Muscle of back (tissue), 3 donors: ENCODE measurements at regions not wholly inside any gene's neighbourhood (a gene's known extent, or its start where the extent isn't known, plus 50 kb on each side); places are given as distances from the start of the nearest gene placed in this dataset.
A peak's percentile ranks its signal among the peaks of the same experiment; 100 is the strongest.
"Not testable (repeated sequence)": the region's sequence is repeated elsewhere in the genome, so short reads cannot be mapped to it uniquely, and the experiment has no call there.

ENCODE experiments used
- DNase-seq, 3 donors: peaks; one replicate each; pipeline versions ENCODE4 v3.0.0 to v3.0.0-alpha.2; 2013

DNA sequence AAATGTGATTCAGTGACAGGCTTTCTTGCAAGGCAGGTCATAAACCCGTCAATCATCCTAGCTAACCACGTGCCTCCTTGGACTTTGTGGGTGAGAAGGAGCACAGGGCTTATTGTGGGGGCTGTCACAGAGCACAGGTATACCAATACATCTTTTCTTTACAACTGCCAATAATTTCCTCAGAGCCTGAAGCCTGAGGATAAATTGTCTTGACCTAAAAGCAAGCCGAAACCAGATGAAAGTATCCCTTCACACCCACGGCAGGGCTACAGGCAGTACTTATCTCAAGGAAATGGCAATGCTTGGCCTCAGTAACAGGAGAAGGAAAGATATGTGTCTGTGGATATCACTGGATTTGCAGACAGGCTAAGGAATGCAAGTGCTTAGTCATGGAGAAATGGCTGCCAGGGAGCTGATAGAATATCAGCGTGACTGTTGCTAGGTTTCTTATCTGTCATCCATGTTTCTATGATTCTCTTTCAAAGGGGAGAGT lies 90.3 kb upstream of the ZNF366 start:
- DNase-seq, result peak in 2 of 3 donors; percentile 58 to 83

DNA sequence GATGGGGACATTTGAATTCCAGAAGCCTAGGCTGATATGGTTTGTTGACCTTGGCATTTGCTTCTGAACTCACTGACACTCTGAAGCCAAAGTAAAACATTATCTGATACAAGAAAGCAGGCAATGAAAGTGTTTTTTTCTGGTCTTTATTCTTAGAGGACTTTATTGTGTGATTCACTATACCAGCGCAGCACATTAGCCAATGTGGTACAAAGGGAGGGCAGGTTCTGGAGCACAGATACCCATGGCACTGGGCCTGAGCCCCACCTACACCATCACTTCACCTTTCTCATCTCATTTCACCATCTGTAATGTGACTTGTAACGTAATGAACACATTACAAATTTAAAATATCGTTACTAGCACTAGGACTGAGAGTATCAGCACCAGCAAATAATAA lies 89.7 kb upstream of the ZNF366 start:
- DNase-seq, result no peak

DNA sequence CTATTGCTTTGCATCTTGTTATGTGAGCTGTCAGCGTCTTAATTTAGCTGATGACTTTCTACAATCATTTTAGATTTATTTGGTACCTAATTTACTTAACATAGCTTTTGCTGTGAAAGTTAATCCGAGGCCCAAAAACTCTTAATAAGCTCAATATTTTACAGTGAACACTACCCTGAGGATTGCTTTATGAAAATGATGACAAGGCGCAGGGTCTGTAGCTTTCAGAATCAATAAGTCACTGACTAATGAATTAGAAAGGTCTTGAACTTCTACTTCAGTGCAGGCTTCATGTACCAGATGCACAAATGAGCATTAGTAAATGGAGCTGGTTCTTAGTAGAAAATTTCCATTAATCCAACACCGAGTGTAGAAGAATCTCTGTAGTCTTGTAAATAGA lies 81.4 kb upstream of the ZNF366 start:
- no peak for DNase-seq

DNA sequence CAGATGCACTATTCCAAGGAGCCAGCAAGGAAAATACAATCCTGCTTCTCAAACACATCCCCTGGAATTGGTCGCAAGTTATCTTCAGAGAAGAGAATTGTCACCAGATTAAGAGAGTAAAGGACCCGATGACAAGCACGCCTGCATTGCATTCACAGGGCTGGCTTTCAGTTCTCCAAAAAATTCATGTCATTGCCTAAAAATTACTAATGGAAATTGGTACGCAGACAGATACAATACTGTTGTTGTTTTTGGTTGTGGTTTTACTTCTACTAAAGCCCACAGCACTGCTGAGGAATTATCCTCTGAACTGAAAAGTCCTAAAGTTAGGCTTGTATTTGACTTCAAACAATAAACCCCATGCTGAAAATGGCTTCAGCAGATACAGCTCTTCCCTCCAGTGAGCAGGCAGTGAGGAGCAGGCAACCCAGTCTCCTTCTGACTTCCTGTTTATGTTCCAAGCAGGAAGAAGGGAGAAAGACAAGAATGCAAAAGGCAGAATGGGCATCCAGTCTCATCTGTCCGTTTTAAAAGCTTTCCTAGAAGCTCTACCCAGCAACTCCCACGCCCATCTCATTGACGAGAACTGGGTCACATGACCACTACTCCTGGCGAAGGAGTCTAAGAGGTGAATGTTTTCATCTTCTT lies 80.6 kb upstream of the ZNF366 start:
- no peak for DNase-seq

DNA sequence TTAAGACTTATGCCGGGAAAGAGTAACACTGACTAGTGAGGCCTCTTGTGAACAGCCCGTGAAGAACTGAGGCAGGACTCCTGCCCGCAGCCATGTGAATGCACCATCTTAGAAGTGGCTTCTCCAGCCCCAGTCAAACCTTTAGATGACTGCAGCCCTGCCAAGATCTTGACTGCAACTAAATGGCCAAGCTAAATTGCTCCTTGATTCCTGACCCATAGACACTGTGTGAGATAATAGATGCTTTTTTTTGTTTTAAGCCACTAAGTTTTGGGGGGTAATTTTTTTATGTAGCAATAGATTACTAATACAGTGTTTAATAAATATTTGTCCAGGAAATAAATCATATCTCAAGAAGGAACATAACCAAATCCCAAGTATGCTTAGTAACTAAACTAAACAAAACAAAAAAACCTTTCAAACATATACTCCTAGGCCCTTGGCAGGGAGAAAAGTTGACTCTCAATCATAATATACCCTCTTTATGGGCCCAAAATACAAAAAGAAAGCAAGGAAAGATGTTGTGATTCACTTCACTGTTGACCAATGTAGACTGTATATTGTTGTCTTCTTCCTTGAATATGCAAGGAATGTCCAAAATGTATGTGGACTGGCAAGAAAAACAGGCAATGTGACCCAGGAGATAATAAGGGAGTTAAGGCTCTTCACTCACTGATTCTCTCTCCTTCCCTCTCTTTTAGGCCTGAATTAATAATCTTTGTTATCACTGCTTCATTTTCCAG lies 79.7 kb upstream of the ZNF366 start:
- no peak for DNase-seq

DNA sequence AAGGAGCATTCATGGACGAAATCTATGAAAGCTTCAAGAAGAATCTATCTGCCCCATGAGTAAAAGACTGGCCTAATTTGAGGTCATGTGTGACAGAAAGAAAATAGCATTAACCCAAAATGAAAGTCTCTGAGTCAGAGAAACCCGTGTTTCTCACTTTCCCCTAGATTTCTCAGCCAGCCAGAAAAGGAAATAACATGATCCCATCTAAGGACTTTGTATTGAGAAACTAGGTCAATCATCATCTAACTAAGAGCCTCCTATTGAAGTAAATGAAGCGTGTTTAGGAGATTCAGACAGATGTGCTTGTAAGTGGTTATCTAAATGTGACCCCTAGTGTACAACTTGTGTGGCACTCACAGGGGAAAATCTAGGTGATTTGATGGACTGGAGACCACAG lies 77.3 kb upstream of the ZNF366 start:
- no peak for DNase-seq

DNA sequence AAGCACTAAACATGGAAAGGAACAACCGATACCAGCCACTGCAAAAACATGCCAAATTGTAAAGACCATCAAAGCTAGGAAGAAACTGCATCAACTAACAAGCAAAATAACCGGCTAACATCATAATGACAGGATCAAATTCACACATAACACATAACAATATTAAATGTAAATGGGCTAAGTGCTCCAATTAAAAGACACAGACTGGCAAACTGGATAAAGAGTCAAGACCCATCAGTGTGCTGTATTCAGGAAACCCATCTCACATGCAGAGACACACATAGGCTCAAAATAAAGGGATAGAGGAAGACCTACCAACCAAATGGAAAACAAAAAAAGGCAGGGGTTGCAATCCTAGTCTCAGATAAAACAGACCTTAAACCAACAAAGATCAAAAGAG lies 72.1 kb upstream of the ZNF366 start:
- DNase-seq, result not testable (repeated sequence)

DNA sequence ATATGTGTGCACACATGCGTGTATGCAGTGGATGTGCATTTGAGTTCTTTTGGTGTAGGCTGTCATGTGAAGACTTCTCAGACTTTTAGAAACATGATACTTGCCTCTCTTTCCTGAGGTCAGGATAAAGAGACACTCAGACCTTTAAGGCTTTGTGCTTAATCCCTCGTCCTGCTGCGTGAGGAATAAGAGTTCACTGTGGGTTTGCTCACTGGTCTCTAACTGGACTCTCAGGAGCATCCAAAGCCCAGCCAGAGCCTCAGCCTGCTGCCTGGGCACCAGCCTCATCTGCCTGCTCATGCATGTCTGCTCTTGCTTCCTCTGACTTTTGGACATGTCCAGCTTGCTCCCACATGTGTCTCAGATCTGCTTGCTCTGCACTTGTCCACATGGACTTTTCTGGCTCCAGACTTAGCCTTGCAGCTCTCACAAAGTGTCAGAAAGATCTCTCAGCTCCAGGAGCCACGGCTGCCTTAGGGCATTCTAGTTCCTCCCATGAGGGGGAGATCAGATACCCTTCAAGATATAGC lies 65.1 kb upstream of the ZNF366 start:
- no peak for DNase-seq

DNA sequence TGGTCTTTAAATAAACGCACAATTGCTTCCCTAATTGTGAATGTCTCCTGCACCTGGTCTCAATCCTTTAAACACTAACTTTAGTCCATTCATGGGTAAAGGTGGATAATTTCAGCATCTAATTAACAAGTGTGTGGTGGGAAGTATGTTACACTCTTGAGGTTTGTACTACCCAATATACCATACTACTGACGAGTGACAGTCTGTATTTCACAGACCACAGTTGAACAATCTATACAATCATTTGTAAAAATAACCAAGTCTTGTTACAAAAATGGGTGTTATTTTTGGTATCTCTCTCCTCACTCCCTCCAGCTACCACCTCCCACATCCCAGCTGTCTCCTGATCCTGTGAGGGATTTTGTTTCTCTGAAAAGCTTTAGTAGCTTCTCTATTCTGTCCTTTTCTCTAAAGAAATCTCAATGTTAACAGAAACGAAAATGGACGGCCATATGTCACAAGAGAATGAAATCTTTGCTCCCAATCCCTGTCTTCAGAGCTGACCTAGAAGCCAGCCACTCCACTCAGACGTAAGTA lies 62.3 kb upstream of the ZNF366 start:
- DNase-seq, result no peak

DNA sequence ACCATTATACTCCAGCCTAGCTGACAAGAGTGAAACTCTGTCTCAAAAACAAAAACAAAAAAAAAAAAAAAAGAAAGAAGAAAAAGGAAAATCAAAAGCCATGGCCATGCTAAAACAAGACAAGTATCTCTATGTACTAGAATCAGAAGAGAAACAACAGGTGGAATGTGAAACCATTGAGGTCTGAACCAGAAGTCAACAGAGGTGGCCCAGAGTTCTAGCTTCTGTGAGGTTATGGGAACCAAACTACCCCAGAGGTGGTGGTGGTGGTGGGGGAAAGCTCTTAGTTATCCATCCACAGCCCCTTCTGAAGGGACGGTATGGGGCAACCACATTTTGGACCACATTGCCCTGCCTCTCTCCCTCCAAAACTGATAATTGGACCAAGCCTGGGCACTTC lies 59.5 kb upstream of the ZNF366 start:
- DNase-seq, result no peak

DNA sequence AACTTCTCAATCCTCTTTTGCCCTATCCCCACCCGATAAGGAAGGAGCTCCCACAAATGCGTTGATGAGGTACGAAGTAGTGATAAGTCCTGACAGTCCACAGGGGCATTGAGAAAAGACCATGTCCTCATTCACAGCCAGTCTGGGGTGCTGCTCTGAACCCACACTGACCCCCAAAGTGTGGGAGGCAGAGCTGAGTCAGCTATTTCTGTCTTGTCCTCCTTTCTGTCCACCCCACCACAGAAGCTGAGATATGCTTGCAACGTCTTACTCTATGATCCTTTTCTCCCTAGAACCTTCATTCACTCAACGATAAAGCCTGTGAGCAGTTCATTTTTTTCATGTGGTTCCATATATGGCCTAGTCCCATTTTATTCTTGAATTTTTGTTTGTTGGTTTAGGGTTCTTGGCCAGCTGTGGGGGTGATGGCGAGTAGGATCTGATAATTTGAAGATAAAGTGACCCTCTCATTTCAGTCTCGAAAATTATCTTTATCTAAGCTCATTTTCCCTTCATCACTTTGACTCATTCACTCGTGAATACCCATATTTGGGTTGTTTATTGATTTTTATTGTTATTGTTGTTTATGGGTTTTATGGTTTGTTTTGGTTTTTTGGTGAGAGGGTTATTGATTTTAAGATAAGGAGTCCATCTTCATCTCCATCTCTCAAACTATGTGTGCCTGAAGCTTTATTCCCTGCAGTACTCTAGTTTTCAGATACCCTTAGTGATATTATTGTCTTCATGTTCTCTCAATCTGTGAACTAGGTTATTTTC lies 58.5 kb upstream of the ZNF366 start:
- no peak for DNase-seq

DNA sequence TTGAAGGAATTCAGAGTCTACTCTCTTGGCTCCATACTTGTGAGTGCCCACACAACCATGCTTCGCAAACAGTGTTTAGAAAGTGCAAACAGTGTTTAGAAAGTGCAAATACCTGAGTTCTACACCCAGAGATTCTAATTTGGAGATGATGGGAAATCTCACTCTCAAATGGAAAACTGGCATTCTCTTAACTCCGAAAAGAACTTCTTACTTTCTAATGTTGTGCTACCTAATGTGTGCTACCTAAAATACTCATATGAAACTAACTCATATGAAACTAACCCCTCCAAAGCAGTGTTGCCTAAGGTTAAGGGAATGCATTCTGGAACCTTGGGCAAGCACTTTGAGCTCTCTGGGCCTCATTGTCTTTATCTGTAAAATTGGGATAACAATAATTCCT lies 55.5 kb upstream of the ZNF366 start:
- DNase-seq, result no peak

DNA sequence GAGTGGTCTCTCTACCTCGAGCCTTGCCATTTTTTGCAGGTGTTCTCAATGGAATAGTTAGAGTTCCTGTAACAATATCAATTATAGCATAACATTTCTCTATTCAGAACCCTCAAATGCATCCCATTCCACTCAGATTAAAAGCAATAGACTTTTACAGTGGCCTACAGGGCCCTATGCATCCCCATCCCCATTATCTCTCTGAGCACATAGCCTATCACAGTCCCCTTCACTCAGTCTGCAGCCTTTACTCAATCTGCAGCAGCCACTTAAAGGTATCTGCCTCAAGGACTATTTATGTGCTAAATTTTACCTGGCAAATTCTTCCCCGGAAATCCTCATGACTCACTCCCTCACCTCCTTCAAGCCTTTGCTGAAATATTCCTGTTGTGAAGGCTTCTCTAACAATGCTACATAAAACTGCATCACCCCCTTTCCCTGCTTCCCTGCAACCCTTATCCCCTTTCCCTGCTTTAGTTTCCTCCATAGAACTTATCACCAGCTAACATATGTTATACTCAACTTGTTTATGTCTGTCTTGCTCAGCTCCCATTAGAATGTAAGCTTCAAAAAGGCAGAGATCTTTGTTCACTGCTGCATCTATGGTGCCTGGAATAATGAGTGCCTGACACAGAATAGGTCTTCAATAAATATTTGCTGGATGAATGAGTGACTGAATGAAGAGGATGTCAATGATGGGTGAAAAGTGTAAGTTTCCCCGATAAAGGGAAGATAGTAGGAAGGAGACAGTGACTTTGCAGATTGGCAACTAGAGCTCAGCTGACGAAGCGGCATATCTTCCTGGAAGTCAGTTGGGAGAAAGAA lies 54.1 kb upstream of the ZNF366 start:
- DNase-seq, result no peak

DNA sequence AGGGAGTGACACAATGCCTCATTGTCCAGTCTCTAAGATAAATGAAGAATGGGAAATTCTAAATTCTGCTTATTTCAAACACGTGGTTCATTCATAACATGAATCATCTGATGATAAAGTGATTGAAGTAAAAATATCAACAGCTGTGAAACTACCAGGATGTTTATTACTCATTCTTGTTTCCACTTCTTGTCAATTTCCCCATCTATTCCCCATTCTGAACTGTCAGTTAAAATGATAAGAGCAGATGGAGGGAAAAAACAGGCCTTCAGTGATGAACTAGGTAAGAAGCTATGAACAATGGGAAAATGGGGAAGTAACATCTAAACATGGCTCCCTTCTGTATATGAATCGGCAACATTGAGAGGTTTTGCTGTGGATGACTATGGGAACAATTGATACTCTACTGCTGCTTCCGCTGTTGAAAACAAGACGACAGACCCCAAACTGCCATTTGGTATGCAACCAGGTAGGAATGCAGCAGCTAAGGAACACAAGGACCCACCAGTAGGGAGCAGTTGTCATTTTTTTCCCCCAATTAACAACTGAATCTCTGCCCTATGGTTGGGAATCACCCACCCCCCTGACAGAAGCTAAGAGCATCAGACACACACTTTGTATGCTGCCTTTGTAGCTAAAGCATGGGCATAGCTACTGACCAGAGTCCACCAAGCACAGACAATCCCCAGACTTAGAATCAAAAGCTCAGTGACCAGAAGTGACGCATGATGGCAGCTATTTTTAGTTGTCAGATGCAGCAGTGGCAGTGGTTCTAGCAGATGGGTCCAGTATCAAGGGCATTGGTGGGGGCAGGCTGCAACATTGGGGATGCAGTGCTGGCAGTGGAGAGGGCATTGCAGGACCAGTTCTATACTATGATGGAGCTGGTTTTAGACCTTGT lies 52.9 kb upstream of the ZNF366 start:
- peak in 2 of 3 donors; percentile 14 to 38 for DNase-seq

DNA sequence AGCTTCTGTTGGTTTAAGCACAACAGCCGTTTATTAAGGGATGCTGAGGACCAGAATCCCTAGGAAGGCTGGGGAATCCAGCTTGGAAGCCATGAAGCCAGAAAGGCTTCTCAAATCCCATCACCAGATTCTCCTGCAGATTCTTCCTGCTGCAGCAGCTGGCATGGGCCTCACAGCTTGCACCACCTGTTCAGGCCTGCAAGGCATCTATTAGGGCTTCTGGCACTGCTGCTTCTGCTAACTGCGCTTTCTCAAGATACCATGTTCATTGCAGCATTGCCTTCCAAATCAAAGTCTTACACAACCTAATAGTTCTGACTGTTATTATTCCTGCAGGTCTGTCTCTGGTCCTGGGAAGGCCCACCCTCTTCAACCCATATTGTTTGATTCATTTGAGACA lies 51.2 kb upstream of the ZNF366 start:
- peak; percentile 22 to 52 (median 36) for DNase-seq

DNA sequence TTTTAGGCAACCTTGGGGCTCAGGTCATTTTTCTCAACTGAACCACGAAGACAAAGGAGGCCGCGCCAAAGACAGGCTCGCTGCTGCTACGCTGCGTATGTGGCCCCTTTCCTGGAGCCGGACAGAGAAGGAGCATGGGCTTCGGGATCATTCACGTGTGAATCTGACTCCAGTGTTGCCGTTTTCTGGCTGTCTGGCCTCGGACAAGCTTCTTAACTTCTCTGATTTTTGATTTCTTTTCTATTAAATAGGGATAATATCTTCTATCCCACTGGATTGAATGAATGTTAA lies 50.8 kb upstream of the ZNF366 start:
- no peak for DNase-seq

DNA sequence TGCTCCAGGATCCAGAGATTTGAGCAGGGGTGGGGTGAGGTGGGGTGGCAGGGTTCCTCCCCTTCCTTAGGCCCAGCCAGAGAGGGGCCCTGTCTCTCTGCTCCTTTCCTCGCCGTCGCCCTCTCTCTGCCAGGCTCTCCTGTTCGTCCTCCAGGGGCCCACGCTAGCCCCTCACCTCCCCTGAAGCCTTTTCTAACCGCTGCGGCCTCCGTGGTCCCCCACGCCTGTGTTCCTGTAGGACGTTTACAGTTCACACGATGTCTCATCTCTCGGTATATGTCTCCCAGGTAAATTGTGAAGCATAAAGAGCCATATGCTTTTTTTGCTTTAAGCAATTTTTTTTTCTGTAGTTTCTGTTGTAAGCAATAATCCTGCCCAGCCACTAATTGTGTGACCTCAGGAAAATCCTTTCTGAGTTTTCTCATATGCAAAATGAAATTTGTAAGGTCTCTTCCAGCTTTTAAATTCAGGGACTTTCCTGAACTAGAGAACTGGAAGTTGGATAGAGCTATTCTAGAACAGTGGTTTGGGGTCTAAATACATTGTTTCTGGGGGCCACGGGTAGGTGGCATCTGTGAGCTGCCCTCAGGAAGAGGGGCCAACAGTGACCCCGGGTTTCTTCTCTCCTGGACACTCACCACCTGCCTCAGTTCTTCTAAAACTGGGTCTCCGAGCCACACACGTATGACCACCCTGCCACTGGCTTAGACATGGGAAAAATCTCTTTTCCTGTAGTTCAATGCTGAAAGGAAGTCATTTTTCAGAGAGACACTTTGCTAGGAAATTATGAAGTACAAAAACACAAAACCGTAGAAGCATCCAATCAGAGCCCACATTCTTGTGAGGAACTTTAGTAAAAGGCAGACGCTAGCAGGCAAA lies 50.2 kb upstream of the ZNF366 start:
- DNase-seq, result peak in 1 of 3 donors; percentile 17
